Lung (tissue), 11 donors: ENCODE measurements at regions not wholly inside any gene's neighbourhood (a gene's known extent, or its start where the extent isn't known, plus 50 kb on each side); places are given as distances from the start of the nearest gene placed in this dataset.

Source experiments
- ATAC-seq: fragments of 200-7000 bp; cut with Tn5 transposase; one replicate; pipeline ENCODE4 v1.9.1; 2020; ENCODE audit warnings: moderate number of reproducible peaks; ENCODE audit not compliant: insufficient read depth, low FRiP score
- DNase-seq, 3 donors: peaks; one replicate each; pipeline ENCODE4 v3.0.0-alpha.2; 2013 to 2017
- H3K27ac ChIP-seq, 2 donors: one replicate each; pipeline ENCODE4 v1.5.1; 2013; ENCODE audit warnings: mild to moderate bottlenecking in 2 of 2, moderate library complexity in 2 of 2, control low read depth in 1 of 2, inconsistent platforms in 1 of 2, low read depth in 1 of 2, low read length in 1 of 2
- H3K27me3 ChIP-seq, 3 donors: one replicate each; pipeline ENCODE4 v1.5.1; 2013; ENCODE audit warnings: low read length in 2 of 3; ENCODE audit not compliant: control insufficient read depth in 3 of 3, insufficient read depth in 3 of 3
- H3K36me3 ChIP-seq, 4 donors: one replicate each; pipeline ENCODE4 v1.5.1; 2013; ENCODE audit warnings: low read length in 4 of 4, mild to moderate bottlenecking in 1 of 4, moderate library complexity in 1 of 4; ENCODE audit not compliant: control insufficient read depth in 4 of 4, insufficient read depth in 4 of 4
- H3K4me1 ChIP-seq, 5 donors: one replicate each; pipeline ENCODE4 v1.5.1; 2013; ENCODE audit warnings: low read length in 5 of 5, mild to moderate bottlenecking in 2 of 5, moderate library complexity in 1 of 5; ENCODE audit not compliant: control insufficient read depth in 5 of 5, insufficient read depth in 5 of 5
- H3K4me3 ChIP-seq: one replicate; pipeline ENCODE4 v1.5.1; 2013; ENCODE audit warnings: mild to moderate bottlenecking, control low read depth, moderate library complexity
- H3K9ac ChIP-seq, 2 donors: one replicate each; pipeline ENCODE4 v1.5.1; 2013; ENCODE audit warnings: low read length in 2 of 2, control low read depth in 1 of 2; ENCODE audit not compliant: insufficient read depth in 1 of 2
- H3K9me3 ChIP-seq, 4 donors: one replicate each; pipeline ENCODE4 v1.5.1; 2013; ENCODE audit warnings: low read length in 3 of 4, mild to moderate bottlenecking in 1 of 4, moderate library complexity in 1 of 4; ENCODE audit not compliant: control insufficient read depth in 4 of 4, insufficient read depth in 3 of 4
- WGBS, 2 donors: extraction: QIAGEN DNeasy Blood & Tissue Kit; methylation state at CpG; one replicate each; pipeline ENCODE4 v1.1.7; 2013; 5-methylcytosine and 5-hydroxymethylcytosine counted together
- TF ChIP-seq, protein P1 (sequence below): IDR thresholded peaks from 2 replicates; pipeline ENCODE4 v1.5.1; 2012; ENCODE audit warnings: mild to moderate bottlenecking; ENCODE audit errors: control extremely low read depth, extremely low read depth
- donor health status: control.
- donor health status: control.
- donor health status: Bipolar disorder and iron deficiency.
- donor health status: healthy.
- donor health status: DM: yes; HTN: yes; CAD: no.

DNA sequence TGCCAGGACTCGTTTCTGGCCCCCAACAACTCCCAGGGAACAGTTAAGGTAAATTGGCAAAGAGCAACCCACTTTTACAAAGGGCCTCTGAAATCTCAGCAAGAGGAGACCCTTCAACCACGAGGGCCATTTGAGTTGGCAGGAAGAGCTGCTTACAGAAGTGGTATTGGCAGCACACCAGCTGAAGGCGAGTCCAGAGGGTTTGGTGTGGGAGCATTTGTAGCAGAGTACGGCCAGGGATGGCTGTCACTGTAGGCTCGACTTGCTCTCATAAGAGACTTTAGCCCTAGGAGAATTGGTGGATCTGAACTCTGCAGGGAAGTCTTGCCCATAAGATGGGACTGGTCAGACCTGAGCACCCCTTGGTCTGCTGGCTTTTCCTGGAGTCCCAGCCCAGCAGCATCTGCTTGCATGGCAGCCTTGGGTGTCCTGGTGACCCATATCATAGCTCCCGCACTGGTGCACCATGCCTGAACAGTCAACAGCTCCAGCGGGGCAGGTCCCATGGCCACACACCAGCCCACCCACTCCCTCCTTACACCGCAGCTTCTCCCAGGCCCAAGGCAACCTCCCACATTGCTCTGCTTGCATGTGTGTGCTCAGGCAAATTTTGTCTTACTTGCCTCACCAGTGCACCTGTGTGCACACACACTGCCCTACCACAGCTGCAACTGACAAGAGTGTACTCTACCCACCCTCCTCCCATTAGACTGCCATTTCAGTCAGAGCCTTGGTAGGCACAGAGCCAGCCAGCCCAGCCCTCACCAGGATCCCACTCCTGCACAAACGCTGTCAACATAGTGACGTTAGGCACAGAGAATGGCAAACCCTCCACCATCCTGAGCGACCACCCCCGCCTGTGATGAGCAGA lies 861.6 kb upstream of the DPPA4 start:
- no peaks in the 10 kb centered on the region for H3K27me3 ChIP-seq
- no peak overlapping the region for H3K4me3 ChIP-seq
- no peak overlapping the region for H3K9ac ChIP-seq
- no peaks in the 10 kb centered on the region for H3K36me3 ChIP-seq
- ATAC-seq (no peak), DNase-seq (peak in 2 of 3 donors; percentile 11 to 49)
- peaks cover 0 to 10% (median 4%) of the 10 kb centered on the region in 4 donors for H3K9me3 ChIP-seq
- TF ChIP-seq, protein P1, sequence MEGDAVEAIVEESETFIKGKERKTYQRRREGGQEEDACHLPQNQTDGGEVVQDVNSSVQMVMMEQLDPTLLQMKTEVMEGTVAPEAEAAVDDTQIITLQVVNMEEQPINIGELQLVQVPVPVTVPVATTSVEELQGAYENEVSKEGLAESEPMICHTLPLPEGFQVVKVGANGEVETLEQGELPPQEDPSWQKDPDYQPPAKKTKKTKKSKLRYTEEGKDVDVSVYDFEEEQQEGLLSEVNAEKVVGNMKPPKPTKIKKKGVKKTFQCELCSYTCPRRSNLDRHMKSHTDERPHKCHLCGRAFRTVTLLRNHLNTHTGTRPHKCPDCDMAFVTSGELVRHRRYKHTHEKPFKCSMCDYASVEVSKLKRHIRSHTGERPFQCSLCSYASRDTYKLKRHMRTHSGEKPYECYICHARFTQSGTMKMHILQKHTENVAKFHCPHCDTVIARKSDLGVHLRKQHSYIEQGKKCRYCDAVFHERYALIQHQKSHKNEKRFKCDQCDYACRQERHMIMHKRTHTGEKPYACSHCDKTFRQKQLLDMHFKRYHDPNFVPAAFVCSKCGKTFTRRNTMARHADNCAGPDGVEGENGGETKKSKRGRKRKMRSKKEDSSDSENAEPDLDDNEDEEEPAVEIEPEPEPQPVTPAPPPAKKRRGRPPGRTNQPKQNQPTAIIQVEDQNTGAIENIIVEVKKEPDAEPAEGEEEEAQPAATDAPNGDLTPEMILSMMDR, result no peak
- WGBS, 2 donors, result 73 to 81% methylated on average over 12 of the region's 12 CpGs
- peaks cover 0 to 2% (median 0%) of the 10 kb centered on the region in 5 donors for H3K4me1 ChIP-seq
- no peak overlapping the region for H3K27ac ChIP-seq

DNA sequence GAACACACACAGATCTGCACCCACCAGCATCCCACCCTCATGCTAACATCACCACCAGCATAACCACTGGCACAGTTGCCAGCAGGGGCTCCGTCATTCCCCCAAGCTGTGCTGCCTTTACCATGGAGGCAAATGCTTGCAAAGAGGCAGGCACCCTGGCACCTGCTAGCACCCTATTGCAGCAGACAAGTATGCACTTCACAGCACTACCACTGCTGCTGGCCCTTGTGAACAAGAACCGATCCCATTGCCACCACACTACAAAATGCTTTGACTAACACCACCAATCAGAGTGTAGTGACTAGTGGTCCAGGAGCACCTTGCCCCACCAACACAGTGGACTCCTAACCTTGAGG lies 862.2 kb upstream of the DPPA4 start:
- no peaks in the 10 kb centered on the region for H3K36me3 ChIP-seq
- no peak overlapping the region for H3K4me3 ChIP-seq
- ATAC-seq (no peak), DNase-seq (no peak)
- H3K9me3 ChIP-seq, result peaks cover 0 to 10% (median 4%) of the 10 kb centered on the region in 4 donors
- WGBS, 2 donors, result 83 to 84% methylated on average over 2 of the region's 2 CpGs
- TF ChIP-seq, protein P1, result no peak
- no peak overlapping the region for H3K27ac ChIP-seq
- peaks cover 0 to 2% (median 0%) of the 10 kb centered on the region in 5 donors for H3K4me1 ChIP-seq
- no peaks in the 10 kb centered on the region for H3K27me3 ChIP-seq
- H3K9ac ChIP-seq, result no peak overlapping the region

- ATAC-seq, result no peak
These were observed 861.4 kb upstream of the NECTIN3 start for GRCh38 chr3:110210086-110210660.

More at GRCh38 chr3:110210086-110210660, 861.4 kb upstream of the NECTIN3 start:
- TF ChIP-seq, protein P1, result no peak
- Histone ChIP-seq H3K27me3 (no peaks in the 10 kb centered on the region), H3K36me3 (no peaks in the 10 kb centered on the region), H3K9ac (no peak overlapping the region), H3K27ac (no peak overlapping the region), H3K9me3 (no peaks in the 10 kb centered on the region), H3K4me1 (no peaks in the 10 kb centered on the region), H3K4me3 (no peak overlapping the region)
- 75 to 77% methylated on average over 3 of the region's 3 CpGs for WGBS, 2 donors
- DNase-seq, result no peak
